PC-3 (cell line): ENCODE measurements at regions not wholly inside any gene's neighbourhood (a gene's known extent, or its start where the extent isn't known, plus 50 kb on each side); places are given as distances from the start of the nearest gene placed in this dataset.

Experiments used
- ATAC-seq: fragments of 200-7000 bp; cut with Tn5 transposase; 2 replicates; pipeline ENCODE4 v1.9.1; 2020; ENCODE audit warnings: mild to moderate bottlenecking, moderate library complexity
- BruUV-seq: library from RNA; stranded (reverse); fragments of 400-500 nt; replicated peaks from 2 replicates; lab custom pipeline; 2021; lab: Mats Ljungman, UMichigan
- CTCF ChIA-PET: fragments of 300-600 bp; sonication (Branson Sonifier 250); formaldehyde crosslinking; loops from one replicate; lab custom pipeline; 2022; ENCODE audit warnings: antibody characterized with exemption; lab: Charles Lee
- POLR2A ChIA-PET: fragments of 300-600 bp; sonication (Branson Sonifier 250); formaldehyde crosslinking; loops from one replicate; lab custom pipeline; 2022; ENCODE audit warnings: antibody characterized with exemption; ENCODE audit not compliant: unreplicated experiment; lab: Charles Lee
- DNase-seq: peaks from one replicate; pipeline ENCODE4 v3.0.0-alpha.2; 2015
- H2AFZ ChIP-seq: fragments of 300-600 bp; sonication (generic); 2 replicates; pipeline ENCODE4 v1.6.0; 2016; ENCODE audit warnings: antibody characterized with exemption, low read length
- H3F3A ChIP-seq: fragments of 300-600 bp; sonication (generic); one replicate; pipeline ENCODE4 v1.6.0; 2017; ENCODE audit warnings: antibody characterized with exemption, low read length, control low read depth, mild to moderate bottlenecking; ENCODE audit not compliant: unreplicated experiment
- H3K27ac ChIP-seq: fragments of 300-600 bp; sonication (generic); 2 replicates; pipeline ENCODE4 v1.5.1; 2016; ENCODE audit warnings: mild to moderate bottlenecking, low read length
- H3K27me3 ChIP-seq: fragments of 300-600 bp; sonication (generic); 2 replicates; pipeline ENCODE4 v1.6.1; 2016; ENCODE audit warnings: low read length, mixed read lengths
- H3K36me3 ChIP-seq: fragments of 300-600 bp; sonication (generic); 2 replicates; pipeline ENCODE4 v1.6.1; 2016; ENCODE audit warnings: low read depth, mixed run types, low read length, mixed read lengths
- H3K4me1 ChIP-seq: fragments of 300-600 bp; sonication (generic); 2 replicates; pipeline ENCODE4 v1.5.1; 2016; ENCODE audit warnings: low read length; ENCODE audit not compliant: insufficient read depth
- H3K4me2 ChIP-seq: fragments of 300-600 bp; sonication (generic); 2 replicates; pipeline ENCODE4 v1.6.0; 2016; ENCODE audit warnings: low read length
- H3K4me3 ChIP-seq: fragments of 300-600 bp; sonication (generic); 2 replicates; pipeline ENCODE4 v1.5.1; 2016; ENCODE audit warnings: mild to moderate bottlenecking, low read length, mixed read lengths
- H3K79me2 ChIP-seq: fragments of 300-600 bp; sonication (generic); 2 replicates; pipeline ENCODE4 v1.6.1; 2017; ENCODE audit warnings: low read length, mixed read lengths
- H3K9ac ChIP-seq: fragments of 300-600 bp; sonication (generic); 2 replicates; pipeline ENCODE4 v1.6.0; 2016; ENCODE audit warnings: mild to moderate bottlenecking, low read length
- H3K9me2 ChIP-seq: fragments of 300-600 bp; sonication (generic); replicated peaks from 2 replicates; pipeline ENCODE4 v1.6.1; 2016; ENCODE audit warnings: mixed run types, low read length, mixed read lengths
- H3K9me3 ChIP-seq: fragments of 300-600 bp; sonication (generic); 2 replicates; pipeline ENCODE4 v1.6.1; 2016; ENCODE audit warnings: low read length, mixed read lengths
- H4K20me1 ChIP-seq: fragments of 300-600 bp; sonication (generic); 2 replicates; pipeline ENCODE4 v1.6.1; 2016; ENCODE audit warnings: low read length, mixed read lengths
- EZH2 ChIP-seq: fragments of 300-600 bp; sonication (generic); IDR thresholded peaks from one replicate; pipeline ENCODE4 v1.6.1; 2017; ENCODE audit warnings: antibody characterized with exemption, mild to moderate bottlenecking, low read length; ENCODE audit not compliant: unreplicated experiment
- EZH2phosphoT487 ChIP-seq: fragments of 300-600 bp; sonication (generic); IDR thresholded peaks from 2 replicates; pipeline ENCODE4 v1.6.1; 2018; ENCODE audit warnings: mild to moderate bottlenecking, antibody characterized with exemption, low read length, borderline replicate concordance
- intact Hi-C: fragments of 100-400 bp; cut with micrococcal nuclease; formaldehyde crosslinking; loops from 2 replicates; pipeline ENCODE4 v1.9.0; 2023
- TF ChIP-seq, protein P1 (sequence below): fragments of 300-600 bp; sonication (generic); conservative IDR thresholded peaks from 2 replicates; pipeline ENCODE4 v1.5.1; 2017; ENCODE audit warnings: antibody characterized with exemption, low read depth, mild to moderate bottlenecking, low read length

- Histone ChIP-seq H2AFZ (no peak overlapping the region), H3K4me3 (no peak overlapping the region), H3K36me3 (no peaks in the 10 kb centered on the region), H3K9ac (no peak overlapping the region), H3F3A (no peaks in the 10 kb centered on the region), H3K79me2 (no peaks in the 10 kb centered on the region), H4K20me1 (no peaks in the 10 kb centered on the region), H3K27me3 (no peaks in the 10 kb centered on the region), H3K27ac (no peak overlapping the region), H3K9me2 (no peaks in the 10 kb centered on the region), H3K9me3 (no peaks in the 10 kb centered on the region), H3K4me2 (no peak overlapping the region), H3K4me1 (no peaks in the 10 kb centered on the region)
- ATAC-seq, result no peak
- intact Hi-C loops, result no loop called here
- no TSS peak for BruUV-seq
- TF ChIP-seq EZH2 (no peak), EZH2phosphoT487 (no peak)
- TF ChIP-seq, protein P1, sequence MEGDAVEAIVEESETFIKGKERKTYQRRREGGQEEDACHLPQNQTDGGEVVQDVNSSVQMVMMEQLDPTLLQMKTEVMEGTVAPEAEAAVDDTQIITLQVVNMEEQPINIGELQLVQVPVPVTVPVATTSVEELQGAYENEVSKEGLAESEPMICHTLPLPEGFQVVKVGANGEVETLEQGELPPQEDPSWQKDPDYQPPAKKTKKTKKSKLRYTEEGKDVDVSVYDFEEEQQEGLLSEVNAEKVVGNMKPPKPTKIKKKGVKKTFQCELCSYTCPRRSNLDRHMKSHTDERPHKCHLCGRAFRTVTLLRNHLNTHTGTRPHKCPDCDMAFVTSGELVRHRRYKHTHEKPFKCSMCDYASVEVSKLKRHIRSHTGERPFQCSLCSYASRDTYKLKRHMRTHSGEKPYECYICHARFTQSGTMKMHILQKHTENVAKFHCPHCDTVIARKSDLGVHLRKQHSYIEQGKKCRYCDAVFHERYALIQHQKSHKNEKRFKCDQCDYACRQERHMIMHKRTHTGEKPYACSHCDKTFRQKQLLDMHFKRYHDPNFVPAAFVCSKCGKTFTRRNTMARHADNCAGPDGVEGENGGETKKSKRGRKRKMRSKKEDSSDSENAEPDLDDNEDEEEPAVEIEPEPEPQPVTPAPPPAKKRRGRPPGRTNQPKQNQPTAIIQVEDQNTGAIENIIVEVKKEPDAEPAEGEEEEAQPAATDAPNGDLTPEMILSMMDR, result no peak
- CTCF ChIA-PET, result no interaction called here
- POLR2A ChIA-PET, result no interaction called here
- DNase-seq, result no peak
Measured at GRCh38 chr5:45105491-45105994, 296.8 kb downstream of the MRPS30 start.

GRCh38 chr5:45109062-45109461 is 300.3 kb downstream of the MRPS30 start:
- no peaks in the 10 kb centered on the region for H3K79me2 ChIP-seq
- CTCF ChIA-PET, result no interaction called here
- H4K20me1 ChIP-seq, result no peaks in the 10 kb centered on the region
- no peaks in the 10 kb centered on the region for H3K36me3 ChIP-seq
- H3F3A ChIP-seq, result no peaks in the 10 kb centered on the region
- no peaks in the 10 kb centered on the region for H3K9me2 ChIP-seq
- intact Hi-C loops, result no loop called here
- no peak for ATAC-seq
- H3K4me3 ChIP-seq, result no peak overlapping the region
- POLR2A ChIA-PET, result no interaction called here
- no peak overlapping the region for H3K4me2 ChIP-seq
- no peak for DNase-seq
- no peaks in the 10 kb centered on the region for H3K4me1 ChIP-seq
- H3K27me3 ChIP-seq, result no peaks in the 10 kb centered on the region
- TF ChIP-seq, protein P1, result no peak
- TF ChIP-seq EZH2phosphoT487 (no peak), EZH2 (no peak)
- no peak overlapping the region for H3K9ac ChIP-seq
- no peak overlapping the region for H2AFZ ChIP-seq
- no peaks in the 10 kb centered on the region for H3K9me3 ChIP-seq
- no peak overlapping the region for H3K27ac ChIP-seq
- no TSS peak for BruUV-seq

DNA sequence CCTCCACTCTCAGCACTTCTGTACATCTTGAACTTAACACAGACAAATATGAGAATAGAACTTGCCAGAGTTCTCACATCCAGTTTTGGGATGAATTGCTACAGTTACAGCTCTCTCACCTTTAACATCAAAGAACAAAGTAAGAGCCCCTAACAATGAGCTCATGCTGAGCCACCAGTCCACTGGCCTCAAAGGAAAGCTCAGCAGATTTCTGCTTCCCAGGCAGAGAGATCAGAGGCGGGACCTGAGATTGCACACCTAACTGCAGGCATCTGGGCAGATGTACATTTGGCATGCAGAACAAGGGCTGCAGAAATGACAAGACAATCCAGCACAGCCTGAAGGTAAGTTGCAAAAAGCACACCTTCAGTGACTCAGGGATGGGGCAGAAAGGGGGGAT is 300.9 kb downstream of the MRPS30 start:
- Histone ChIP-seq H3K27ac (no peak overlapping the region), H3K4me2 (no peak overlapping the region), H3K9ac (no peak overlapping the region), H3K4me1 (no peaks in the 10 kb centered on the region), H3K79me2 (no peaks in the 10 kb centered on the region), H2AFZ (no peak overlapping the region), H3K4me3 (no peak overlapping the region), H3K9me3 (no peaks in the 10 kb centered on the region), H3K36me3 (no peaks in the 10 kb centered on the region), H3K9me2 (no peaks in the 10 kb centered on the region), H3K27me3 (no peaks in the 10 kb centered on the region), H4K20me1 (no peaks in the 10 kb centered on the region), H3F3A (no peaks in the 10 kb centered on the region)
- DNase-seq (no peak), ATAC-seq (no peak)
- ChIA-PET CTCF (no interaction called here), POLR2A (no interaction called here)
- intact Hi-C loops, result no loop called here
- no TSS peak for BruUV-seq
- TF ChIP-seq EZH2phosphoT487 (no peak), EZH2 (no peak)
- TF ChIP-seq, protein P1, result no peak
